HCT116 (cell line): ENCODE measurements at regions not wholly inside any gene's neighbourhood (a gene's known extent, or its start where the extent isn't known, plus 50 kb on each side); places are given as distances from the start of the nearest gene placed in this dataset.

Experiments used
- ATAC-seq: fragments of 200-7000 bp; cut with Tn5 transposase; 2 replicates; pipeline ENCODE4 v1.9.1; 2020; ENCODE audit warnings: mild to moderate bottlenecking, moderate library complexity
- BruUV-seq: library from RNA; stranded (reverse); fragments of 400-500 nt; replicated peaks from 2 replicates; lab custom pipeline; 2021; lab: Mats Ljungman, UMichigan
- CTCF ChIA-PET: fragments of 300-600 bp; sonication (Branson Sonifier 250); formaldehyde crosslinking; loops from one replicate; lab custom pipeline; 2021; ENCODE audit warnings: antibody characterized with exemption; lab: Charles Lee
- POLR2A ChIA-PET: fragments of 300-600, 350-600 bp; sonication (Branson Sonifier 250); formaldehyde crosslinking; loops from one replicate; lab custom pipeline; 2021; ENCODE audit warnings: antibody characterized with exemption; lab: Charles Lee
- RAD21 ChIA-PET, 2 experiments: fragments of 300-600 bp; sonication (Branson Sonifier 250); formaldehyde crosslinking; loops; one replicate each; lab custom pipeline; 2023; ENCODE audit warnings: low total read pairs in 2 of 2; ENCODE audit not compliant: uncharacterized antibody in 2 of 2, unreplicated experiment in 2 of 2, low non-redundant PET in 1 of 2; lab: Charles Lee
- DNase-seq: peaks from one replicate; pipeline ENCODE4 v3.0.0-alpha.2; 2010; ENCODE audit warnings: low read depth, low spot score
- H2AFZ ChIP-seq: fragments of 200-600 bp; shearing (Covaris generic), sonication (generic); 2 replicates; pipeline ENCODE4 v1.6.1; 2017; ENCODE audit warnings: low read depth, mixed run types, mixed read lengths, antibody characterized with exemption, low read length; ENCODE audit not compliant: poor library complexity, severe bottlenecking
- H3K27ac ChIP-seq: 2 replicates; pipeline ENCODE4 v1.5.1; 2012; ENCODE audit warnings: low read depth, low read length
- H3K27me3 ChIP-seq: fragments of 200-600 bp; sonication (generic); 2 replicates; pipeline ENCODE4 v1.6.1; 2016; ENCODE audit warnings: mixed run types, low read length, mixed read lengths; ENCODE audit not compliant: insufficient read depth
- H3K36me3 ChIP-seq, 2 experiments: fragments of 200-500 bp in 1 of 2; fragments of 200-600 bp in 1 of 2; sonication (Bioruptor generic) in 1 of 2; sonication (generic) in 1 of 2; 2 replicates each; pipeline versions ENCODE4 v1.5.1 to v1.6.1; 2014 to 2016; ENCODE audit warnings: low read length in 2 of 2, inconsistent platforms in 1 of 2, mixed read lengths in 1 of 2, mixed run types in 1 of 2; ENCODE audit not compliant: insufficient read depth in 2 of 2, control insufficient read depth in 1 of 2
- H3K4me1 ChIP-seq, 2 experiments: fragments of 200-600 bp in 1 of 2; sonication (generic) in 1 of 2; 2 replicates each; pipeline versions ENCODE4 v1.5.1 to v1.6.1; 2012 to 2017; ENCODE audit warnings: low read length in 2 of 2, inconsistent platforms in 1 of 2, mild to moderate bottlenecking in 1 of 2, mixed read lengths in 1 of 2, mixed run types in 1 of 2, moderate library complexity in 1 of 2; ENCODE audit not compliant: insufficient read depth in 2 of 2, control insufficient read depth in 1 of 2
- H3K4me2 ChIP-seq: fragments of 200-600 bp; sonication (generic); 2 replicates; pipeline ENCODE4 v1.6.1; 2017; ENCODE audit warnings: mixed run types, low read length, mixed read lengths
- H3K4me3 ChIP-seq, 2 experiments: fragments of 200-600 bp in 1 of 2; sonication (generic) in 1 of 2; replicated peaks in 1 of 2; 2 replicates each; pipeline ENCODE4 v1.5.1; 2011 to 2016; ENCODE audit warnings: low read length in 2 of 2, control low read depth in 1 of 2, low read depth in 1 of 2, mild to moderate bottlenecking in 1 of 2, mixed read lengths in 1 of 2, mixed run types in 1 of 2
- H3K79me2 ChIP-seq: fragments of 200-600 bp; sonication (generic); 2 replicates; pipeline ENCODE4 v1.6.1; 2017; ENCODE audit warnings: mild to moderate bottlenecking, mixed run types, low read length, moderate library complexity, mixed read lengths; ENCODE audit not compliant: insufficient read depth
- H3K9ac ChIP-seq: fragments of 200-600 bp; sonication (generic); 2 replicates; pipeline ENCODE4 v1.6.1; 2016; ENCODE audit warnings: low read length, mixed read lengths
- H3K9me2 ChIP-seq: fragments of 200-600 bp; sonication (generic), shearing (Covaris generic); 2 replicates; pipeline ENCODE4 v1.6.1; 2017; ENCODE audit warnings: mixed run types, mild to moderate bottlenecking, moderate library complexity; ENCODE audit not compliant: insufficient read depth
- H3K9me3 ChIP-seq, 2 experiments: fragments of 200-500 bp in 1 of 2; fragments of 200-600 bp in 1 of 2; sonication (Bioruptor generic) in 1 of 2; sonication (generic) in 1 of 2; 2 replicates each; pipeline ENCODE4 v1.6.1; 2014 to 2017; ENCODE audit warnings: low read length in 2 of 2, mixed read lengths in 2 of 2, inconsistent platforms in 1 of 2, low read depth in 1 of 2, mild to moderate bottlenecking in 1 of 2, mixed run types in 1 of 2, moderate library complexity in 1 of 2; ENCODE audit not compliant: control insufficient read depth in 1 of 2, insufficient read depth in 1 of 2
- H4K20me1 ChIP-seq: fragments of 200-600 bp; sonication (generic), shearing (Covaris generic); 2 replicates; pipeline ENCODE4 v1.6.1; 2017; ENCODE audit warnings: mixed run types, mild to moderate bottlenecking, moderate library complexity; ENCODE audit not compliant: insufficient read depth
- ATF3 ChIP-seq: IDR thresholded peaks from 2 replicates; pipeline ENCODE4 v1.6.1; 2012
- CEBPB ChIP-seq: IDR thresholded peaks from 2 replicates; pipeline ENCODE4 v1.6.1; 2012; ENCODE audit warnings: low read depth
- EGR1 ChIP-seq: IDR thresholded peaks from 2 replicates; pipeline ENCODE4 v1.6.1; 2012; ENCODE audit warnings: low read depth
- ELF1 ChIP-seq: IDR thresholded peaks from 2 replicates; pipeline ENCODE4 v1.6.1; 2012; ENCODE audit warnings: low read depth, borderline replicate concordance
- JUND ChIP-seq: IDR thresholded peaks from 2 replicates; pipeline ENCODE4 v1.6.1; 2012
- REST ChIP-seq: IDR thresholded peaks from 2 replicates; pipeline ENCODE4 v1.6.1; 2012; ENCODE audit warnings: low read depth
- SRF ChIP-seq: IDR thresholded peaks from 2 replicates; pipeline ENCODE4 v1.6.1; 2012; ENCODE audit warnings: low read depth
- TCF7L2 ChIP-seq: IDR thresholded peaks from 2 replicates; pipeline ENCODE4 v1.7.0; 2011; ENCODE audit warnings: borderline replicate concordance, inconsistent platforms; ENCODE audit not compliant: insufficient read depth, insufficient read length; ENCODE audit errors: extremely low read depth
- YY1 ChIP-seq: IDR thresholded peaks from 2 replicates; pipeline ENCODE4 v1.6.1; 2011; ENCODE audit warnings: low read length, low read depth, moderate library complexity, mild to moderate bottlenecking; ENCODE audit not compliant: insufficient replicate concordance; ENCODE audit errors: extremely low read depth
- ZBTB33 ChIP-seq: IDR thresholded peaks from 2 replicates; pipeline ENCODE4 v1.6.1; 2011; ENCODE audit warnings: mild to moderate bottlenecking, low read length, moderate library complexity; ENCODE audit not compliant: insufficient replicate concordance; ENCODE audit errors: extremely low read depth
- intact Hi-C: fragments of 100-400 bp; cut with micrococcal nuclease; formaldehyde crosslinking; loops from 2 replicates; pipeline ENCODE4 v1.10.0; 2022
- TF ChIP-seq, protein P1 (sequence below): IDR thresholded peaks from 2 replicates; pipeline ENCODE4 v1.6.1; 2012
- TF ChIP-seq, protein P2 (sequence below), 3 experiments: fragments of 200-600 bp in 1 of 3; sonication (generic) in 1 of 3; IDR thresholded peaks in 2 of 3; conservative IDR thresholded peaks in 1 of 3; 2 replicates each; pipeline ENCODE4 v1.5.1; 2012 to 2017; ENCODE audit warnings: low read depth in 2 of 3, low read length in 2 of 3, antibody characterized with exemption in 1 of 3, borderline replicate concordance in 1 of 3, control low read depth in 1 of 3, mild to moderate bottlenecking in 1 of 3, mixed read lengths in 1 of 3, mixed run types in 1 of 3, moderate library complexity in 1 of 3; ENCODE audit not compliant: insufficient read depth in 1 of 3

DNA sequence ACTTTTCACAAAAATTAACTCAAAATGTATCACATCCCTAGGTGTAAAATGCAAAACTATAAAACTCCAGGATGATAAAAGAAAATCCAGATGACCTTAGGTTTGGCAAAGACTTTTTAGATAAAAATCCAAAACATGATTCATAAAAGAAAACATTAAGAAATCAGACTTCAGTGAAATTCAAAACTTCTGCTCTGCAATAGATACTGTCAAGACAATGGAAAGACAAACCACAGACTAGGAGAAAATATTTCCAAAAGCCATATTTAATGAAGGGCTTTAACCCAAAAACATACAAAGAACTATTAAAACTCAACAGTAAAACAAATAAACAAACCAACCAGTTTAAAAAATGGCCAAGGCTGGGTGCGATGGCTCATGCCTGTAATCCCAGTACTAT, 173.6 kb upstream of the SPOPL start (continued):
- no peak for TF ChIP-seq REST
- no peak for TF ChIP-seq JUND
- TF ChIP-seq, protein P1, sequence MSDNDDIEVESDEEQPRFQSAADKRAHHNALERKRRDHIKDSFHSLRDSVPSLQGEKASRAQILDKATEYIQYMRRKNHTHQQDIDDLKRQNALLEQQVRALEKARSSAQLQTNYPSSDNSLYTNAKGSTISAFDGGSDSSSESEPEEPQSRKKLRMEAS = no peak
- TF ChIP-seq ATF3 = no peak
- no peak for TF ChIP-seq SRF
- TF ChIP-seq EGR1 = no peak
- no peak for TF ChIP-seq YY1
- no peak for TF ChIP-seq CEBPB
- TF ChIP-seq, protein P2, sequence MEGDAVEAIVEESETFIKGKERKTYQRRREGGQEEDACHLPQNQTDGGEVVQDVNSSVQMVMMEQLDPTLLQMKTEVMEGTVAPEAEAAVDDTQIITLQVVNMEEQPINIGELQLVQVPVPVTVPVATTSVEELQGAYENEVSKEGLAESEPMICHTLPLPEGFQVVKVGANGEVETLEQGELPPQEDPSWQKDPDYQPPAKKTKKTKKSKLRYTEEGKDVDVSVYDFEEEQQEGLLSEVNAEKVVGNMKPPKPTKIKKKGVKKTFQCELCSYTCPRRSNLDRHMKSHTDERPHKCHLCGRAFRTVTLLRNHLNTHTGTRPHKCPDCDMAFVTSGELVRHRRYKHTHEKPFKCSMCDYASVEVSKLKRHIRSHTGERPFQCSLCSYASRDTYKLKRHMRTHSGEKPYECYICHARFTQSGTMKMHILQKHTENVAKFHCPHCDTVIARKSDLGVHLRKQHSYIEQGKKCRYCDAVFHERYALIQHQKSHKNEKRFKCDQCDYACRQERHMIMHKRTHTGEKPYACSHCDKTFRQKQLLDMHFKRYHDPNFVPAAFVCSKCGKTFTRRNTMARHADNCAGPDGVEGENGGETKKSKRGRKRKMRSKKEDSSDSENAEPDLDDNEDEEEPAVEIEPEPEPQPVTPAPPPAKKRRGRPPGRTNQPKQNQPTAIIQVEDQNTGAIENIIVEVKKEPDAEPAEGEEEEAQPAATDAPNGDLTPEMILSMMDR (IDR thresholded peaks at IDR 0.05 in 2 of 3, conservative IDR thresholded peaks at IDR 0.05 in 1 of 3; ENCODE audit: borderline replicate concordance in 1 of 3, insufficient read depth in 1 of 3, low read depth in 2 of 3, low read length in 2 of 3) = no peak

GRCh38 chr2:138329162-138329561, 172.4 kb upstream of the SPOPL start:
- no peak overlapping the region for H3K27ac ChIP-seq
- H3K9me3 ChIP-seq = no peaks in the 10 kb centered on the region
- H3K36me3 ChIP-seq = no peaks in the 10 kb centered on the region
- TF ChIP-seq YY1 = no peak
- TF ChIP-seq TCF7L2 = no peak
- no peak for TF ChIP-seq ZBTB33
- TF ChIP-seq ELF1 = no peak
- no peak for TF ChIP-seq EGR1
- TF ChIP-seq ATF3 = no peak
- no peaks in the 10 kb centered on the region for H3K79me2 ChIP-seq
- H3K9me2 ChIP-seq = no peaks in the 10 kb centered on the region
- BruUV-seq = no TSS peak
- no peaks in the 10 kb centered on the region for H4K20me1 ChIP-seq
- H3K27me3 ChIP-seq = no peaks in the 10 kb centered on the region
- no peak for ATAC-seq
- H3K4me2 ChIP-seq = no peak overlapping the region
- H3K4me1 ChIP-seq = no peaks in the 10 kb centered on the region
- ChIA-PET RAD21 (no interaction called here), POLR2A (no interaction called here), CTCF (no interaction called here)
- intact Hi-C loops = no loop called here
- no peak overlapping the region for H3K4me3 ChIP-seq
- no peak overlapping the region for H2AFZ ChIP-seq
- no peak overlapping the region for H3K9ac ChIP-seq
- no peak for DNase-seq
